ENCODE measurements at regions not wholly inside any gene's neighbourhood (a gene's known extent, or its start where the extent isn't known, plus 50 kb on each side); places are given as distances from the start of the nearest gene placed in this dataset.

DNA sequence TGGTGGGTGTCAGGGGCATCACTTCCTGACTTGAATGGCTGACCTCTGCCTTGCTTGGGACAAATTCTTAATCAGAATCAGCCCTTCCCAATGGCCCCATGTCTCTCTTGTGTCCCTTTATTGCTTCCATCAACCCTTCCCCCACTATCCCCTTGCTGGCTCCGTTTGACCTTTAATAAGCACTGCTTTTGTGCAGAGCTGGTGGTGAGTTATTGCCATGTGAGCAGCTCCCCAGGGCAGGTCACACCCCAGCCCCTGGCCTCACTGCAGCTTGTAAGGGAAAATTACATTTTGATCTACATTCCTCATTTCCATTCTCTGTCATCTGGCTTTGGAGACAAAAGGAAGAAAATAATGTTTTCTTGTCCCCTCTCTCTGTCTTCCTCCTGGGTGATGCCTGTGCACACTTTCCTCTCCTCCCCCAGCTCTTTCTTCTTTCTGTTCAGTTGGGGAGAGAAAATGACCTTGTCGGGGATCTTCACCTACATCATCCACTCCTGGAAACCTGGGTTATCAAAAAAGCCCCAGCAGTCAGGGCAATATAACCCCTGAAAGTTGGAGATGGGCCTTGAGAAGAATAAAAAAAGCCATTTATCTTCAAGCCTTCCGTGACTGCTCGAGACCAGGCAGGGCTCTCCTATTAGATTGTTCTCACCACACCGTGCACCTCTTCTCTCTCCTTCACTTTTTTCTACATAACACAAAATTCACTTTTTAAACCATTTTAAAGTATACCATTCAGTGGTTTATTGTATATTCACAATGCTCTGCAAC, 100.4 kb upstream of the SRRM4 start (continued):
- TF ChIP-seq, protein P1, sequence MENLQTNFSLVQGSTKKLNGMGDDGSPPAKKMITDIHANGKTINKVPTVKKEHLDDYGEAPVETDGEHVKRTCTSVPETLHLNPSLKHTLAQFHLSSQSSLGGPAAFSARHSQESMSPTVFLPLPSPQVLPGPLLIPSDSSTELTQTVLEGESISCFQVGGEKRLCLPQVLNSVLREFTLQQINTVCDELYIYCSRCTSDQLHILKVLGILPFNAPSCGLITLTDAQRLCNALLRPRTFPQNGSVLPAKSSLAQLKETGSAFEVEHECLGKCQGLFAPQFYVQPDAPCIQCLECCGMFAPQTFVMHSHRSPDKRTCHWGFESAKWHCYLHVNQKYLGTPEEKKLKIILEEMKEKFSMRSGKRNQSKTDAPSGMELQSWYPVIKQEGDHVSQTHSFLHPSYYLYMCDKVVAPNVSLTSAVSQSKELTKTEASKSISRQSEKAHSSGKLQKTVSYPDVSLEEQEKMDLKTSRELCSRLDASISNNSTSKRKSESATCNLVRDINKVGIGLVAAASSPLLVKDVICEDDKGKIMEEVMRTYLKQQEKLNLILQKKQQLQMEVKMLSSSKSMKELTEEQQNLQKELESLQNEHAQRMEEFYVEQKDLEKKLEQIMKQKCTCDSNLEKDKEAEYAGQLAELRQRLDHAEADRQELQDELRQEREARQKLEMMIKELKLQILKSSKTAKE (CRISPR knock-in tag; IDR thresholded peaks at IDR 0.05; ENCODE audit: borderline replicate concordance), result no peak
- TF ChIP-seq, protein P2, sequence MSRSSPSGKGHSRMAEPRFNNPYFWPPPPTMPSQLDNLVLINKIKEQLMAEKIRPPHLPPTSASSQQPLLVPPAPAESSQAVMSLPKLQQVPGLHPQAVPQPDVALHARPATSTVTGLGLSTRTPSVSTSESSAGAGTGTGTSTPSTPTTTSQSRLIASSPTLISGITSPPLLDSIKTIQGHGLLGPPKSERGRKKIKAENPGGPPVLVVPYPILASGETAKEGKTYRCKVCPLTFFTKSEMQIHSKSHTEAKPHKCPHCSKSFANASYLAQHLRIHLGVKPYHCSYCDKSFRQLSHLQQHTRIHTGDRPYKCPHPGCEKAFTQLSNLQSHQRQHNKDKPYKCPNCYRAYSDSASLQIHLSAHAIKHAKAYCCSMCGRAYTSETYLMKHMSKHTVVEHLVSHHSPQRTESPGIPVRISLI (CRISPR knock-in tag; IDR thresholded peaks at IDR 0.05; ENCODE audit: borderline replicate concordance), result no peak
- TF ChIP-seq, protein P3, sequence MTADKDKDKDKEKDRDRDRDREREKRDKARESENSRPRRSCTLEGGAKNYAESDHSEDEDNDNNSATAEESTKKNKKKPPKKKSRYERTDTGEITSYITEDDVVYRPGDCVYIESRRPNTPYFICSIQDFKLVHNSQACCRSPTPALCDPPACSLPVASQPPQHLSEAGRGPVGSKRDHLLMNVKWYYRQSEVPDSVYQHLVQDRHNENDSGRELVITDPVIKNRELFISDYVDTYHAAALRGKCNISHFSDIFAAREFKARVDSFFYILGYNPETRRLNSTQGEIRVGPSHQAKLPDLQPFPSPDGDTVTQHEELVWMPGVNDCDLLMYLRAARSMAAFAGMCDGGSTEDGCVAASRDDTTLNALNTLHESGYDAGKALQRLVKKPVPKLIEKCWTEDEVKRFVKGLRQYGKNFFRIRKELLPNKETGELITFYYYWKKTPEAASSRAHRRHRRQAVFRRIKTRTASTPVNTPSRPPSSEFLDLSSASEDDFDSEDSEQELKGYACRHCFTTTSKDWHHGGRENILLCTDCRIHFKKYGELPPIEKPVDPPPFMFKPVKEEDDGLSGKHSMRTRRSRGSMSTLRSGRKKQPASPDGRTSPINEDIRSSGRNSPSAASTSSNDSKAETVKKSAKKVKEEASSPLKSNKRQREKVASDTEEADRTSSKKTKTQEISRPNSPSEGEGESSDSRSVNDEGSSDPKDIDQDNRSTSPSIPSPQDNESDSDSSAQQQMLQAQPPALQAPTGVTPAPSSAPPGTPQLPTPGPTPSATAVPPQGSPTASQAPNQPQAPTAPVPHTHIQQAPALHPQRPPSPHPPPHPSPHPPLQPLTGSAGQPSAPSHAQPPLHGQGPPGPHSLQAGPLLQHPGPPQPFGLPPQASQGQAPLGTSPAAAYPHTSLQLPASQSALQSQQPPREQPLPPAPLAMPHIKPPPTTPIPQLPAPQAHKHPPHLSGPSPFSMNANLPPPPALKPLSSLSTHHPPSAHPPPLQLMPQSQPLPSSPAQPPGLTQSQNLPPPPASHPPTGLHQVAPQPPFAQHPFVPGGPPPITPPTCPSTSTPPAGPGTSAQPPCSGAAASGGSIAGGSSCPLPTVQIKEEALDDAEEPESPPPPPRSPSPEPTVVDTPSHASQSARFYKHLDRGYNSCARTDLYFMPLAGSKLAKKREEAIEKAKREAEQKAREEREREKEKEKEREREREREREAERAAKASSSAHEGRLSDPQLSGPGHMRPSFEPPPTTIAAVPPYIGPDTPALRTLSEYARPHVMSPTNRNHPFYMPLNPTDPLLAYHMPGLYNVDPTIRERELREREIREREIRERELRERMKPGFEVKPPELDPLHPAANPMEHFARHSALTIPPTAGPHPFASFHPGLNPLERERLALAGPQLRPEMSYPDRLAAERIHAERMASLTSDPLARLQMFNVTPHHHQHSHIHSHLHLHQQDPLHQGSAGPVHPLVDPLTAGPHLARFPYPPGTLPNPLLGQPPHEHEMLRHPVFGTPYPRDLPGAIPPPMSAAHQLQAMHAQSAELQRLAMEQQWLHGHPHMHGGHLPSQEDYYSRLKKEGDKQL (CRISPR knock-in tag; IDR thresholded peaks at IDR 0.05; ENCODE audit: low read depth), result no peak
- TF ChIP-seq MEIS2 (CRISPR knock-in tag; IDR thresholded peaks at IDR 0.05) (no peak), NONO (IDR thresholded peaks at IDR 0.05) (no peak), NONO (CRISPR knock-in tag; conservative IDR thresholded peaks at IDR 0.05) (no peak), ZNF234 (CRISPR knock-in tag; conservative IDR thresholded peaks at IDR 0.05) (no peak), POLR2AphosphoS2 (IDR thresholded peaks at IDR 0.05; ENCODE audit: low read depth, low read length) (no peak), RFX5 (IDR thresholded peaks at IDR 0.05; ENCODE audit: low read depth, low read length) (no peak)
- TF ChIP-seq, protein P4, sequence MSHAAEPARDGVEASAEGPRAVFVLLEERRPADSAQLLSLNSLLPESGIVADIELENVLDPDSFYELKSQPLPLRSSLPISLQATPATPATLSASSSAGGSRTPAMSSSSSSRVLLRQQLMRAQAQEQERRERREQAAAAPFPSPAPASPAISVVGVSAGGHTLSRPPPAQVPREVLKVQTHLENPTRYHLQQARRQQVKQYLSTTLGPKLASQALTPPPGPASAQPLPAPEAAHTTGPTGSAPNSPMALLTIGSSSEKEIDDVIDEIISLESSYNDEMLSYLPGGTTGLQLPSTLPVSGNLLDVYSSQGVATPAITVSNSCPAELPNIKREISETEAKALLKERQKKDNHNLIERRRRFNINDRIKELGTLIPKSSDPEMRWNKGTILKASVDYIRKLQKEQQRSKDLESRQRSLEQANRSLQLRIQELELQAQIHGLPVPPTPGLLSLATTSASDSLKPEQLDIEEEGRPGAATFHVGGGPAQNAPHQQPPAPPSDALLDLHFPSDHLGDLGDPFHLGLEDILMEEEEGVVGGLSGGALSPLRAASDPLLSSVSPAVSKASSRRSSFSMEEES (CRISPR knock-in tag; IDR thresholded peaks at IDR 0.05), result no peak
- TF ChIP-seq, protein P5, sequence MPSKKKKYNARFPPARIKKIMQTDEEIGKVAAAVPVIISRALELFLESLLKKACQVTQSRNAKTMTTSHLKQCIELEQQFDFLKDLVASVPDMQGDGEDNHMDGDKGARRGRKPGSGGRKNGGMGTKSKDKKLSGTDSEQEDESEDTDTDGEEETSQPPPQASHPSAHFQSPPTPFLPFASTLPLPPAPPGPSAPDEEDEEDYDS (CRISPR knock-in tag; IDR thresholded peaks at IDR 0.05), result no peak
